ENCODE measurements at regions not wholly inside any gene's neighbourhood (a gene's known extent, or its start where the extent isn't known, plus 50 kb on each side); places are given as distances from the start of the nearest gene placed in this dataset.

DNA sequence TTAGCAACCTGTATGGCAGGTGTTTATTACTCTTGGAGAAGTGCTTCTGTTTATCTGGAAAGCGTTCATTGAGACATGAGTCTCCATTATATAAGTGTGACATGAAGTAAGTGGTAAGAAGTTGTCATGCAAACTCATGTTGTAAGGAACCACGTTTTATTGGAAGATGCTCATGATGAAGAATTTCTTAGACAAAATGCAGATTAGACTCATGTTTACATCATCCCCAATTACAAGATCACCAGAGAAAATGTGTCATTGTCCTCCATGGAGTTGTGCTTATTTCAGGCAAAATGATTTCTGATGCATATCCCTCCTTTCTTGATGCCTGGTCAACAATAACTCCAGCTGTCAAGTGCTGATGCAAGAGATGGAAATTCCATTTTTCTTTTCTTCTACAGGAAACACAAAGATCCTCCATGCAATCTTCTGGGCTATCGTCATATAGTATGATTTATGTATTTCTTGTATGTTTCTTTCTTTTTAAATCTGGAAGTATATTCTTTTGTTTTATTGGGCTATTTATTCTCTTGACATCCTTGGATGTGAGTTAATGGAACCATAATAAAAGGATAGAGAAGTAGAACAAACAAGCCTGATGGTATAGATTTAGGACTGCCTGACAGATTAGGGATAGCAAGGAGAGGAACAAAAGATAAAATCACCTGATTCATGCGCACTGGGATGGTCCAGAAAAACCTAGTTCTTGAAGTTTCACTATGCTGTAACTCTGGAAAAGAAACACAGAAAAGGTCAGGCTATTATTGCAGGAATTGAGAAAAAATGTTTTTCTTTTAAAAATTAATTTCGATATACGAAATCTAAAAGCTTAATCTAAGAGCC lies 50.7 kb upstream of the DIAPH3 start:
- 66% methylated on average over 6 of the region's 6 CpGs for WGBS
- no peak for DNase-seq (ENCODE audit: low spot score)

DNA sequence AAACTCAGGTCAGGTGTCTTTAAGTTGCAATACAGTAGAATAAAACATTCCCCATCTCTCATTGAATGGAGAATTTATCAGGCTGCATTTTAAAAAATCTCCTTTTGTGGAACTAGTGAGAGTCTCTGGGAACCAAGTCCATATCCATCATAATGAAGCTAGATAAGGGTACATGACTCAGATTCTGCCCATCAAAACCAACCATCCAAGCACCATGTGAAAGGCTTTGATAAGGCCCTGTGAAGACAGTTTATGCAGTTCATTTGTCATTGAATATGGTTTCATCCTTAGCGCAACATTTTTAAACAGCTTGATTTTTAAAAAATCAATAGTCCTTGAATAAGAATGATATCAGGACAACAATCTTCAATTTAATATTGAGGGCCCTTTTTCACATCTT lies 56.3 kb upstream of the DIAPH3 start:
- Histone ChIP-seq H3K27me3 (replicated peaks; ENCODE audit: insufficient read depth) (no peaks in the 10 kb centered on the region), H3K4me1 (replicated peaks) (no peaks in the 10 kb centered on the region), H3K9me3 (no peaks in the 10 kb centered on the region), H3K27ac (no peak overlapping the region), H3K36me3 (no peaks in the 10 kb centered on the region), H3K4me3 (no peak overlapping the region)
- TF ChIP-seq POLR2AphosphoS5 (IDR thresholded peaks at IDR 0.05) (no peak), POLR2A (IDR thresholded peaks at IDR 0.05) (no peak)
- TF ChIP-seq, protein P1, sequence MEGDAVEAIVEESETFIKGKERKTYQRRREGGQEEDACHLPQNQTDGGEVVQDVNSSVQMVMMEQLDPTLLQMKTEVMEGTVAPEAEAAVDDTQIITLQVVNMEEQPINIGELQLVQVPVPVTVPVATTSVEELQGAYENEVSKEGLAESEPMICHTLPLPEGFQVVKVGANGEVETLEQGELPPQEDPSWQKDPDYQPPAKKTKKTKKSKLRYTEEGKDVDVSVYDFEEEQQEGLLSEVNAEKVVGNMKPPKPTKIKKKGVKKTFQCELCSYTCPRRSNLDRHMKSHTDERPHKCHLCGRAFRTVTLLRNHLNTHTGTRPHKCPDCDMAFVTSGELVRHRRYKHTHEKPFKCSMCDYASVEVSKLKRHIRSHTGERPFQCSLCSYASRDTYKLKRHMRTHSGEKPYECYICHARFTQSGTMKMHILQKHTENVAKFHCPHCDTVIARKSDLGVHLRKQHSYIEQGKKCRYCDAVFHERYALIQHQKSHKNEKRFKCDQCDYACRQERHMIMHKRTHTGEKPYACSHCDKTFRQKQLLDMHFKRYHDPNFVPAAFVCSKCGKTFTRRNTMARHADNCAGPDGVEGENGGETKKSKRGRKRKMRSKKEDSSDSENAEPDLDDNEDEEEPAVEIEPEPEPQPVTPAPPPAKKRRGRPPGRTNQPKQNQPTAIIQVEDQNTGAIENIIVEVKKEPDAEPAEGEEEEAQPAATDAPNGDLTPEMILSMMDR (IDR thresholded peaks at IDR 0.05) = no peak
- WGBS = 88% methylated on average over 1 of the region's 1 CpG
- DNase-seq (ENCODE audit: low spot score) = no peak
- intact Hi-C loops (cut with DNase I) = no loop called here

More for the DNA sequence above, 50.7 kb upstream of the DIAPH3 start:
- H3K27ac ChIP-seq = no peak overlapping the region
- no peaks in the 10 kb centered on the region for H3K9me3 ChIP-seq
- H3K36me3 ChIP-seq = no peaks in the 10 kb centered on the region
- intact Hi-C loops (cut with DNase I) = no loop called here
- H3K4me3 ChIP-seq = no peak overlapping the region
- TF ChIP-seq, protein P1 (IDR thresholded peaks at IDR 0.05) = no peak
- no peak for TF ChIP-seq POLR2A (IDR thresholded peaks at IDR 0.05)
- H3K27me3 ChIP-seq (replicated peaks; ENCODE audit: insufficient read depth) = no peaks in the 10 kb centered on the region
- no peaks in the 10 kb centered on the region for H3K4me1 ChIP-seq (replicated peaks)

DNA sequence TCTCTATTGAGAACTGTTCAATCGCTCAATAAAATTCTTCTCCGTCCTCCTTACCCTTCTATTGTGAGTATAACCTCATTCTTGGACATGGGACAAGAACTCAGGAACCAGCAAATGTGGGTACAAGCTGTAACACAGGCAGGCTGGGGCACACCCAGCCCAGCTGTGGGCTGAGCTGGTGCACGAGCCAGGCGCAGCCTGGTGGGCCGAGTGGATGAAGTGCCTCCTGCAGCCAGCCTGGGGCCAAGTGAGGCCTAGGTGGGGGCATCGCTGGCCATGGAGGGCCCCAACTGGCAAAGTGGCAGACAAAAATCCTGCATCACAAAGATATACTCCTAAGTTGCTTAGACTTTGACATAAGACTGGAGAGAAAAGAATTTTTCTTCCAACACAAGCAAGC lies 57.9 kb upstream of the DIAPH3 start:
- Histone ChIP-seq H3K27me3 (replicated peaks; ENCODE audit: insufficient read depth) (no peaks in the 10 kb centered on the region), H3K4me1 (replicated peaks) (no peaks in the 10 kb centered on the region), H3K4me3 (no peak overlapping the region), H3K27ac (no peak overlapping the region), H3K9me3 (no peaks in the 10 kb centered on the region), H3K36me3 (no peaks in the 10 kb centered on the region)
- TF ChIP-seq POLR2A (IDR thresholded peaks at IDR 0.05) (no peak), POLR2AphosphoS5 (IDR thresholded peaks at IDR 0.05) (no peak)
- TF ChIP-seq, protein P1 (IDR thresholded peaks at IDR 0.05) = no peak
- DNase-seq (ENCODE audit: low spot score) = no peak
- intact Hi-C loops (cut with DNase I) = no loop called here
- WGBS = 69% methylated on average over 6 of the region's 6 CpGs

DNA sequence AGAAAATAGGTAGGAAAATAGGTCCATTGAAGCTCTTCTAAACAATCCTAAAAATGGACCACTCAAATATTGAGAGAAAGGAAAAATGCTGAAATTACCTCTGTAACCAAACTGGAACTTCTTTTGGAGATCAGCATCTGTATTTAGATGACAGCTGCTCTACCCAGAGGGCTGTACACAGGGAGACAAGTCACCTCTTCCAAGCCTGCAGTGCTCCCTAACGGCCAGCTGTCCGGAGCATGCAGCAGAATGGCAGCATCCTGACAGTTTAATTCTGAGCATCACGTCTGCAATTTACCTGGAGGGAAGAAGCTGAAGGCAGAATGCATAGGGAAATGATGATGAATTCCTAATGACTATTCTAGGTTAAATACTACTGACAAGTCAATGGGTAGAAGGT lies 62.8 kb upstream of the DIAPH3 start:
- TF ChIP-seq, protein P1 (IDR thresholded peaks at IDR 0.05) = no peak
- no peak for TF ChIP-seq POLR2A (IDR thresholded peaks at IDR 0.05)
- no peak for TF ChIP-seq POLR2AphosphoS5 (IDR thresholded peaks at IDR 0.05)
- no peaks in the 10 kb centered on the region for H3K36me3 ChIP-seq
- no peaks in the 10 kb centered on the region for H3K27me3 ChIP-seq (replicated peaks; ENCODE audit: insufficient read depth)
- H3K4me1 ChIP-seq (replicated peaks) = no peaks in the 10 kb centered on the region
- H3K9me3 ChIP-seq = no peaks in the 10 kb centered on the region
- H3K4me3 ChIP-seq = no peak overlapping the region
- WGBS = 25% methylated on average over 3 of the region's 3 CpGs
- intact Hi-C loops (cut with DNase I) = no loop called here
- no peak overlapping the region for H3K27ac ChIP-seq
- no peak for DNase-seq (ENCODE audit: low spot score)

DNA sequence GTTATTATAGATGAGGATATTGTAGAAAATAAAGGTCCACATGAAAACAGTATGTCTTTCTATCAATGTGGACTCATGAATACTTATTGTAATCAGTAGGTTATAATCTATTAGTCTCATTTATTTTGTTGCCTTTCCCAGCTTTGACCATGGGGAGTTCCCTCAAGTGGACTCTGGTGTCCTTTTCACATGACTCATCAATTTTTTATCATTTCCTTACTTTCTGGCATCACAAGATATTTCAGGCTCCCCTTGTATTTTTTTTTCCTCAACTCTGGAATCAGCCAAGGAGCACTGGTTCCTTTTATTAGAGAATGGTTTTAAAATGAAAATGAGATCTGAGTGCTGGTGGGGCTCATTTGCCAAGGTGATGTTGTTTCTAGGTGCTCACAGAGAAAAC lies 63.4 kb upstream of the DIAPH3 start:
- no peaks in the 10 kb centered on the region for H3K4me1 ChIP-seq (replicated peaks)
- intact Hi-C loops (cut with DNase I) = no loop called here

More for the DNA sequence above, 63.4 kb upstream of the DIAPH3 start:
- Histone ChIP-seq H3K4me3 (no peak overlapping the region), H3K27me3 (replicated peaks; ENCODE audit: insufficient read depth) (no peaks in the 10 kb centered on the region), H3K27ac (no peak overlapping the region), H3K36me3 (no peaks in the 10 kb centered on the region), H3K9me3 (no peaks in the 10 kb centered on the region)
- no peak for TF ChIP-seq POLR2A (IDR thresholded peaks at IDR 0.05)
- TF ChIP-seq, protein P1 (IDR thresholded peaks at IDR 0.05) = no peak
- no peak for TF ChIP-seq POLR2AphosphoS5 (IDR thresholded peaks at IDR 0.05)
- DNase-seq (ENCODE audit: low spot score) = no peak

All from prostate gland (tissue), 2 donors.